Cardiac muscle cell (in vitro differentiated cells and primary cell): ENCODE measurements at regions not wholly inside any gene's neighbourhood (a gene's known extent, or its start where the extent isn't known, plus 50 kb on each side); places are given as distances from the start of the nearest gene placed in this dataset.
"Not testable (repeated sequence)": the region's sequence is repeated elsewhere in the genome, so short reads cannot be mapped to it uniquely, and the experiment has no call there.

Experiments used
- DNase-seq, 2 donors: peaks; one replicate each; pipeline versions ENCODE4 v3.0.0 to v3.0.0-alpha.2; 2010 to 2017; ENCODE audit warnings: low read depth in 1 of 2, low spot score in 1 of 2
- H3K27ac ChIP-seq: fragments of 200-600 bp; sonication (generic); 2 replicates; pipeline ENCODE4 v1.5.1; 2016
- H3K27me3 ChIP-seq: fragments of 200-600 bp; sonication (generic); 2 replicates; pipeline ENCODE4 v1.6.0; 2016; ENCODE audit warnings: control low read depth
- H3K36me3 ChIP-seq: fragments of 200-600 bp; sonication (generic); 2 replicates; pipeline ENCODE4 v1.5.1; 2016; ENCODE audit warnings: control low read depth
- H3K4me1 ChIP-seq: fragments of 200-600 bp; sonication (generic); 2 replicates; pipeline ENCODE4 v1.8.1; 2017; ENCODE audit warnings: low read depth, mild to moderate bottlenecking, mixed run types
- H3K4me3 ChIP-seq: fragments of 200-600 bp; sonication (generic); 2 replicates; pipeline ENCODE4 v1.5.1; 2016; ENCODE audit warnings: mild to moderate bottlenecking
- H3K9me3 ChIP-seq: fragments of 200-600 bp; sonication (generic); 2 replicates; pipeline ENCODE4 v1.5.1; 2017; ENCODE audit warnings: low read depth, mild to moderate bottlenecking, control low read depth
- TF ChIP-seq, protein P1 (sequence below): IDR thresholded peaks from 2 replicates; pipeline ENCODE4 v1.5.1; 2012; ENCODE audit warnings: low read depth, mild to moderate bottlenecking, low read length

- no peaks in the 10 kb centered on the region for H3K9me3 ChIP-seq
- no peaks in the 10 kb centered on the region for H3K4me1 ChIP-seq
- H3K4me3 ChIP-seq, result no peak overlapping the region
- no peak overlapping the region for H3K27ac ChIP-seq
- no peaks in the 10 kb centered on the region for H3K27me3 ChIP-seq
- TF ChIP-seq, protein P1, sequence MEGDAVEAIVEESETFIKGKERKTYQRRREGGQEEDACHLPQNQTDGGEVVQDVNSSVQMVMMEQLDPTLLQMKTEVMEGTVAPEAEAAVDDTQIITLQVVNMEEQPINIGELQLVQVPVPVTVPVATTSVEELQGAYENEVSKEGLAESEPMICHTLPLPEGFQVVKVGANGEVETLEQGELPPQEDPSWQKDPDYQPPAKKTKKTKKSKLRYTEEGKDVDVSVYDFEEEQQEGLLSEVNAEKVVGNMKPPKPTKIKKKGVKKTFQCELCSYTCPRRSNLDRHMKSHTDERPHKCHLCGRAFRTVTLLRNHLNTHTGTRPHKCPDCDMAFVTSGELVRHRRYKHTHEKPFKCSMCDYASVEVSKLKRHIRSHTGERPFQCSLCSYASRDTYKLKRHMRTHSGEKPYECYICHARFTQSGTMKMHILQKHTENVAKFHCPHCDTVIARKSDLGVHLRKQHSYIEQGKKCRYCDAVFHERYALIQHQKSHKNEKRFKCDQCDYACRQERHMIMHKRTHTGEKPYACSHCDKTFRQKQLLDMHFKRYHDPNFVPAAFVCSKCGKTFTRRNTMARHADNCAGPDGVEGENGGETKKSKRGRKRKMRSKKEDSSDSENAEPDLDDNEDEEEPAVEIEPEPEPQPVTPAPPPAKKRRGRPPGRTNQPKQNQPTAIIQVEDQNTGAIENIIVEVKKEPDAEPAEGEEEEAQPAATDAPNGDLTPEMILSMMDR, result no peak
- H3K36me3 ChIP-seq, result no peaks in the 10 kb centered on the region
- no peak for DNase-seq
Observed at GRCh38 chr5:89178541-89178940, 295.6 kb upstream of the MEF2C start.

DNA sequence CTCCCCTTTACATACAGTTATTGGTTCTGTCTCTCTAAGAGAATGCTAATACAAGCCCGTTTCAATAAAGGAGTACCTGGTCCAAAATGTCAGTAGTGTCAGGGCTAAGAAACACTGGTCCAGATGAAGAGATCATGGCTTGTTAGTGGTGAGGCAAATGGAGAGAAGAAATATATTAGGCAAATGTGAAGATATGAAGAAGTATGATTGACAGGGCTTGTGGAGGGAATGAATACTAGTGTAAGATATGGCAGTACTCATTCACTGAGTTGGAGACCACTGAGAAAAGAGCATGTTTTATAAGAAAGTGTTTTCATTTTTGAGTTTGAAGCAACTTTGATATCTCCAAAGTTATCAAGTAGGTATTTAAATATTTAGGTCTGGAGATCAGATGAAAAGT is 290.5 kb upstream of the MEF2C start:
- no peak for DNase-seq
- Histone ChIP-seq H3K4me1 (no peaks in the 10 kb centered on the region), H3K36me3 (no peaks in the 10 kb centered on the region), H3K27ac (no peak overlapping the region), H3K9me3 (no peaks in the 10 kb centered on the region), H3K4me3 (no peak overlapping the region), H3K27me3 (no peaks in the 10 kb centered on the region)
- TF ChIP-seq, protein P1, result no peak

- Histone ChIP-seq H3K4me3 (no peak overlapping the region), H3K27ac (no peak overlapping the region), H3K36me3 (no peaks in the 10 kb centered on the region), H3K27me3 (no peaks in the 10 kb centered on the region), H3K9me3 (no peaks in the 10 kb centered on the region), H3K4me1 (peaks cover 8% of the 10 kb centered on the region)
- no peak for DNase-seq
- TF ChIP-seq, protein P1, result no peak
Observed at GRCh38 chr5:89168766-89169165, 285.8 kb upstream of the MEF2C start.

DNA sequence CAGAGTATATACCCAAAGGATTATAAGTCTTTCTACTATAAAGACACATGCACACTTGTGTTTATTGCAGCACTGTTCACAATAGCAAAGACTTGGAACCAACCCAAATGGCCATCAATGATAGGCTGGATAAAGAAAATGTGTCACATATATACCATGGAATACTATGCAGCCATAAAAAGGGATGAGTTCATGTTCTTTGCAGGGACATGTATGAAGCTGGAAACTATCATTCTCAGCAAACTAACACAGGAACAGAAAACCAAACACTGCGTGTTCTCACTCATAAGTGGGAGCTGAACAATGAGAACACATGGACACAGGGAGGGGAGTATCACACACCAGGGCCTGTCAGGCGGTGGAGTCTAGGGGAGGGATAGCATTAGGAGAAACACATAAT is 281.7 kb upstream of the MEF2C start:
- DNase-seq, H3K4me1 ChIP-seq, H3K36me3 ChIP-seq, H3K4me3 ChIP-seq, H3K9me3 ChIP-seq, H3K27ac ChIP-seq, H3K27me3 ChIP-seq: not testable (repeated sequence)

DNA sequence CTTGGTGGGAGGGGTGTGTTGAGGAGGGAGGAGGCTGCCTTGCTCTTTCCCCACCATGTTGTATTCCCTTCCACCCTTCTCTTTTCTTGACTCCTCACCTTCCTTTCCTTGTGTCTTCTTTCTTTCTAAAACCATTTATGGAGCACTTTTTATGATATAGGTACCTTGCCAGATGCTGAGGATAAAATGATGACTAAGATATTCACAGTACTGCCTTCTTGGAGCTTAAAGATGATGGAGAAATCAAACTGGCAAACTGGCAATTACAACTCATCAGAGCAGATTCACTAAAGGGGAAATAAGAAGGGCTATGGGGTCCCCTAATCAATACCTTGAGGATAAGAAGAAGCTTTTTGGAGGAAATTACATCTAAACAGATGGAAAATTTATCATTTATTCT is 273.2 kb upstream of the MEF2C start:
- Histone ChIP-seq H3K36me3 (no peaks in the 10 kb centered on the region), H3K27me3 (no peaks in the 10 kb centered on the region), H3K4me1 (no peaks in the 10 kb centered on the region), H3K9me3 (no peaks in the 10 kb centered on the region), H3K4me3 (no peak overlapping the region), H3K27ac (no peak overlapping the region)
- TF ChIP-seq, protein P1, result no peak
- DNase-seq, result no peak

DNA sequence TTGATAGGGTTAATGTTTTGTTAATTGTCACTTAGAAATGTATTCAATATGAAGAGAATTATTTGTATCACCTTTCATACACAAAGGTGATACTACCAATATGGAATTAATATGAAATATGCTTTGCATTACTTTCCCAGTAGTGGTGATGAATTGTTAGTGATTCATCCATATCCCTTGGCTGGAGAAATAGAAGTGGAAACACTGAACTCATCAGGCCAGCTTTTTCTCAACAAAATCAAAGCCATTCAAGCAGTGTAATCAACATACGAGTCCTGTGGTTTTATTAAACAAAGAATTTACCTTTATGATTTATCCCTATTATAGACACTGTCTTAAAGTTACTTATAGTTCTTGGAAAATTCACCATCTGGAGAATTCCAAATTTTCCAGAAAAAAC is 264.0 kb upstream of the MEF2C start:
- TF ChIP-seq, protein P1, result no peak
- DNase-seq, result no peak

More for the DNA sequence above, 264.0 kb upstream of the MEF2C start:
- Histone ChIP-seq H3K4me1 (no peaks in the 10 kb centered on the region), H3K27ac (no peak overlapping the region), H3K9me3 (no peaks in the 10 kb centered on the region), H3K36me3 (no peaks in the 10 kb centered on the region), H3K27me3 (no peaks in the 10 kb centered on the region), H3K4me3 (no peak overlapping the region)
